CD4-positive, alpha-beta T cell treated with Interleukin-6 for 4 hours (primary cell): ENCODE measurements at regions not wholly inside any gene's neighbourhood (a gene's known extent, or its start where the extent isn't known, plus 50 kb on each side); places are given as distances from the start of the nearest gene placed in this dataset.
"Not testable (repeated sequence)": the region's sequence is repeated elsewhere in the genome, so short reads cannot be mapped to it uniquely, and the experiment has no call there.

Experiments used
- DNase-seq: peaks from one replicate; pipeline ENCODE4 v3.0.0-alpha.2; 2020; ENCODE audit warnings: mixed read lengths

DNA sequence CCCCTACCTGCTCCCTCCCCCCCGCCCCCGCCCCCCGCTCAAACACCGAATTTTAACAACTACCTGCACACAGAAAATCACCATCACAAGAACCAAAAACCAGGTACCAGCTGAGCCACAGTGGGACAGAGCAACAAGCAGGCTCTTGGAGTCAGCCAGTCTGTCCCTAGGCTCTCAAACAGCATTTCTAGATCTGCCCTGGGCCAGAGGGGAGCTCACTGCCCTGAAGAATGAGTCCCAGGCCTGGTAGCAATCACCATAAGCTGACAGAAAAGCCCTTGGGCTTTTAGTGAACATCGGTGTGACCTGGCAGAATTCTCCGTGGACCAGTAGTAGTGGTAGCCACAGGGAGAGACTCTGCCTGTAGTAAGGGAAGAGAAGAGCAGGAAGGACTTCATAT is 58.3 kb downstream of the C11orf87 start:
- DNase-seq = no peak

DNA sequence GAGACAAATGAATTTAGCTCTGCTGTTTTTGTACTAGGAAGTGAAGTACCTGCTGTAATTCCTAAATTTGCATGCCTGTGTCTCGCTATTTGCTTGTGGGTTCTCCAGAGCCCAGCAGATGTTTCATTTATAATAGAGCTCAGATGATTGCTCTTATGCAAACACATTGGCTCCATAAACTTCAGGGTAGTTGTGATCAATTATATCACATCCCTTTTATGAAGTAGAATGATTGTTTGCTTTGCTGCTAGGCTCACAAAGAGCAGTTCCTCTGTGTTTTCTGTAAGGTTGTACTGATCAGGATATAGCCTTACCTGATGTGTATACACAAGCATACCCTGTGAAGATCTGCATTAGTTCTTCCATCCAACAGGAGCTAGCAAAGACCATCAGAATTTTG is 64.1 kb downstream of the C11orf87 start:
- no peak for DNase-seq

DNA sequence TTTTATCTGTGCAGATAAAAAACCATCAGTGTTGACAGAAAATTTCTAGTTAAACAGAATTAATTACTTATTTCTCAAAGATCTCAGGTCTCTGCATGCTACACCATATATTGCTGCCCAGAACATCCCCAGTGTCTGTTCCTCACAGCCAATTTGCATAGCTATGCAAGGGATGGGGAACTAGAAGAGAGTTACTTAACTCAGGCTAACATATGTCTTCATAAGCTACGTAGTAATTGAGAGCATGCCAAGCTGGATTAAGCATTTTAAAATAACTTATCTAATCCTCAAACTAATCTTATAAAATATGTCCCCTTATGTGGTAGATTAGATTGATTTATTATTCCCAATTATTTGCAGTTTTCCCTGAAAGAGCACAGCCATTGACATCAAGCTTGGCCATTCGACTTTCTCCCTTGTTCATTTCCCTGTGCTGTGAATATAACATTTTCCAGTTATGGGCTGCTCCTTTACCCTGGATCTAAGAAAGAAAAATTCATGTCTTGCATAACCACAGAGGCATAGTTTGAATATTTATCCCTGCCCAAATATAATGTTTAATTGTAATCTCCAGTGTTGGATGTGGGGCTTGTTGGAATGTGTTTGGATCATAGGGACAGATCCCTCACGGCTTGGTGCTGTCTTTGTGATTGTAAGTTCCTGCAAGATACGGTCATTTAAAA is 69.1 kb downstream of the C11orf87 start:
- DNase-seq = no peak

DNA sequence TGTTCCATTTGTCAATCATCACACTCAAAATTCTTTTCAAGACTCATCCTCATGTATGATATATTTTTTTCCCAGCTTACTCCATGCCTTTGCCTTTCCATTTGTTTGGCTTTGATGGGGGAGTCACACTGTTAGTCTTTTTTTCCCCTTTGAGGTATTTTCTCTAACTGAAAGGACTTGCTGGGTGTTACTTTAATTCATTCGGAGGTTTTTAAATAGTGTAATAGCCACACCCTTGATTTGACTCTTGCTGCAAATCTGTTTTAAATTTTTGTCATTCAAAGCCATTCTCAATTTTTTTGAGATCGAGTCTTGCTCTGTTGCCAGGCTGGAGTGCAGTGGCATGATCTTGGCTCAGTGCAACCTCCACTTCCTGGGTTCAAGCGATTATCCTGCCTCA is 84.1 kb downstream of the C11orf87 start:
- no peak for DNase-seq

DNA sequence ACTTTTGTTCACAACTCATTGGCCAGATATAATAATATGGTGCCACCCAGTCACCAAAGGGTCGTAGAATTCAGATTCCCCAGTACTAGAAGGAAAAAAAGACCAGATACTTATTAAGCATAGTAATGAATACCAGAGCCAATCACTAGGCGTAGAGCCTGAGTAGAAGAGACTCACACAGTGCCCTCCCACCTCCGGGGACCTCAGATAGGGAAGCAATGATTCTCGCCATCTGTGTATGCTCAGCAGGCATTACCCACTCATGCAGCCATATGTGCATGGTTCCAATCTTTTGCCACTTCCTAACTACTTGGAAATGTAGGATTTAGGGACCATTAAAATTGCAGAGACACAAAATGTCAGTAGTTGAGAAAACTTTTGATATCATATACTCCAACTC is 85.3 kb downstream of the C11orf87 start:
- no peak for DNase-seq

DNA sequence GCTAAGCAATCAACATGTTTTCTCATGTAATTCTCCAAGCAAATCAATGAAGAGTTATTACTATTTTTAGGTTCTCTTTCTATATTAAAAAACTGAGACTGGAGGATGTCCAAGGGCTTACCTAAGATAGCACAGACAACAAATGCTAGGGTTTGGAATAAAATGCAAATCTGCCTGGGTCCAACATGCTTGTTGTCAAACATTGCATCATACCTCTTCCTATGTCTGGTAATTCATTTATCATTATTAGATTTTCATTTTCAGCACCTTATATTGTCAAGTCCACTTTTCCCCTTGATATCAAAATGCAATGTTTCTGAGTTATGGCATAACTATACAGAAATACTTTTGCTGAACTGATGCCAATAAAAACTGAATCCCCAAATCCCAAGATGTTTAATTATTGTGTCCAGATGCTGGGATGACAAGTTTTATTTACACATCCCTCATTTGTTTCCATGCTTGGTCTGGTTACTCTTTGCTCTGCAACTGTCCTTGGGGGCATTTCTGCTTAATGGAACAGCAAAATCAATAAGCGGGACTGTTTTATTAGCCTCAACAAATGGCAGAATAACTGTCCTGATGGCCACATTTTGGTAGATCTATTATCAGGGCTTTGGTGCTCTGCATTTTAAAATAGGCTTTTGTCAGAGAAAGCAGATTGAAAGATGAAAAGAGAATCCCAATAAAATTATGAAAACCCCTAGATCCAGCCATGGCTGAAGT is 86.0 kb downstream of the C11orf87 start:
- DNase-seq = no peak

DNA sequence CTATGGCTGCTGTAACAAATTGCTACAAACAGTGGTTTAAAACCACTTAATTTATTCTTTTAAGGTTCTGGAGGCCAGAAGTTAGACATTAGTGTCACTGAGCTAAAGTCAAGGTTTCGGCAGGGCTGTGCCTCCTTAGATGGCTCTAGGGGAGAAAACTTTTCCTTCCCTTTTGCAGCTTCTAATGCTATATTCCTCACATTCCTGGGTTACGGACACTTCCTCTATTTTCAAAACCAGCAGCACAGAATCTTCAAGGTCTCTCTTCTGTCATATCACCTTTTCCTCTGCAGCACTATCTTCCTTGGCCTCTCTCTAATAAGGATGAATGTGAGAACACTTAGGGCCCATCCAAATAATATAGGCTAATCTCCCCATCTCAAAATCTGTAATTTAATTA is 87.0 kb downstream of the C11orf87 start:
- DNase-seq = no peak

DNA sequence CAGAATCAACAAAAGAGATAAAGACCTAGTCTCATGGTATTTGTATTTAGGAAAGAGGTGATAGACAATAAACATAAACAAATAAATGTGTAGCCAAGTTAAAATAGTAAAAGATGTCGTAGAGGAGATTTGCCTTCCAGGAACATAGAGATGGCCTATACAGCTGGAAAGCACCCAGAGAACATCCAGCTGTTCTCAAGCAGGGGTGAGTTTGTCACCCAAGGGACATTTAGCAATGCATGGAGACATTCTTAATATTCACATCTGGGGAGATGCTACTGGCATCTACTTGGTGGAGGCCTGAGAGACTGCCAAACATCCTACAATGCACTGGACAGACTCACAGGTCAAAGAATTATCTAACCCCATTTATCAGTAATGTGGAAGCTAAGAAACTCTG is 88.3 kb downstream of the C11orf87 start:
- no peak for DNase-seq

DNA sequence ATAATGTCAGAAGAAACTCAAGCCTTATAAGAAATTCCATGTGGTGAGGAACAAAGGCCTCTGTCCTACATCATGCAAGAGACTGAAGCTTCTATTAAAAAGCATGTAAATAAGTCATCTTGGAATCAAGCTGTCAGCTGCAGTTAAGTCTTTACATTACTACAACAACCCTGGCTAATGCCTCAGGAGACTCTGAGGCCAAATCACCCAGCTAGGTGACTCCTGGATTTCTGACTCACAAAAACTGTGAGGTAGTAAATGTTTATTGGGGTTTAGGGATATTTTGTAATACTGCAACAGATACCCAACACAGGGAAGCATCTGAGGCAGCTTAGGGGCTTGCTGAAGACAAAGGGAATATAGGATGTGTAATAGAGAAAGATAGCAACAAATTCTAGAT is 89.6 kb downstream of the C11orf87 start:
- no peak for DNase-seq

DNA sequence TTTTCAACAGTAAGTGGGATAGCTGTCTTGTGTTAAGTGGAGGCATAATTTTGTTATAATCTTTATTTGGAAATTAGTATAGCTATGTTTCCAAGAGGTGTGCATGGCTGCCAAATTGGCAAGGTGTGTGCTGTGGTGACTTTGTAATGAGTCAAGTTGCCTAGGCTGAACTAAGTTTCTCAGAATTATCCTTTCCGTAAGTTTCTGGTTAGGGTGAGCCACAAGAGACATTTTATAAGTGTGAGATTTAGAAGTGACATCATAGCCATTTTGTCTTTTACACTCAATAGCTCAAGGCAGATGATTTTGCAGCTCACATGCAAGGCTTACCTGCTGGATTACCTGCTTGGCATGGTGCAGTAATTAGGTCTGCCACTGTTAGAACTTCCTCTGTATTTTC is 90.3 kb downstream of the C11orf87 start:
- DNase-seq = no peak

DNA sequence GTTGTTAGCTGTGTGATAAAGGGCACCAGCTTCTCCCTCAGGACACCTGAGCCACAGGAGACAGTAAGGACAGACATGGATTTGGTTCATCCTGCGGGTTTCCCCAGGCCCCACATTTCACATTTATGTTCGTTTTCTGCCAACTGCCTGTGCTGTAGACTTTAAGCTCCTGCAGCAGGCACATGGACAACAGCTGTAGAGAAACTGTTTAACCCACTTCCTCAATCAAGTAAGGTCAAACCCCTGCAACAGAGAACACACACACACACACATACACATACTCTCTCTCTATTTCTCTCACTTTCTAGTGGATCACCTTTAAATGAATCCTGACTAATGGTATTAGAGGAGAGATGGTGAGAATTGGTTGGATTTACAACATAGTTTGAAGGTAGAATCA is 90.7 kb downstream of the C11orf87 start:
- DNase-seq = no peak

DNA sequence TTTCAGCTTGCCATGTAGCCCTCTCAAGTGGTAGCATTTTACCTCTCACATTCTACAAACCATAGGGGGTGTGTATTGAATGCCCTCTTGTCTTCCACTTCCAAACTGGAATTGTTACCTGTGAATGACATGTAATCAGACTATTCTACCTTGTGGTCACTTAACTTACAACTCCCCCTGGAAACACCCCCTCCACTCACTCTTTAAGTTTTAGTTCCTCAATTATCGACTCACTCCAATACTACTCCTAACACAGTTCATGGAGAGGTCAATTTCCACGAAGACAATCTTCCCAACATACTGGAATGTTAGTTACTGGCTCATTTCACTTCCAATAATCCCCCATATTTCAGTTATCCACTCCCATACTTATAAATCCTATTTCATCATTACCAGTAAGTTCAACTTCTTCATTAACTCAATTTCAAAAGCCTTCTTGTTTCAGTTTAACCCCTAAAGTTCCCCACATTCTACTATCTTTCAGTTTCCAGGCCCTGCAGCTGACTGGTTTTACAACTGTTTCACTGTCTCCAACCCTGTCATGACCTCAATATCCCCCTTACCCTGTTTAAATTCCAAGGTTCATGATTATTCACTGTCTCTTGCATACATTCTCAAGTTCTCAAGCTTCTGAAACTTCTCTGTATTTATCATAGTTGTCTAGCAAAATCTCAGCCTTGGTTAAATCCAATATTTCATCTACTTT is 92.5 kb downstream of the C11orf87 start:
- no peak for DNase-seq

DNA sequence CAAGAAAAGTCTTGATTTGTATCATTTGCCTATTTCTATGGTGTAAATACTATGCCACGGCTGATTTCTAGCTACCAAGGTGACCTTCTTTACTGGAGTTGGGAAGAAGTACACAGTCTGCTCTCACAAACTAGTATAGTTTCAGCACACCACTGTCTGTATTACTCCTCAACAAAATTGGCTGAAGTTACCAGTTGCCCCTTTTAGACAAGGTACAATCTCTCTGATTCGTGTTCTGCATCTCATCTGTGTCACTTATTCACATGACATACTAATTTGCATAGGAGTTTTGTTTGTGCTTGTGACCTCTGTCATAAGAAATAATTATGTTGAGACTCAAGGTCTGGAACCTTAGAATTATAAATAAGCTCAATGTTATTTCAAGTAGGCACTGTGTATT is 97.3 kb downstream of the C11orf87 start:
- no peak for DNase-seq

DNA sequence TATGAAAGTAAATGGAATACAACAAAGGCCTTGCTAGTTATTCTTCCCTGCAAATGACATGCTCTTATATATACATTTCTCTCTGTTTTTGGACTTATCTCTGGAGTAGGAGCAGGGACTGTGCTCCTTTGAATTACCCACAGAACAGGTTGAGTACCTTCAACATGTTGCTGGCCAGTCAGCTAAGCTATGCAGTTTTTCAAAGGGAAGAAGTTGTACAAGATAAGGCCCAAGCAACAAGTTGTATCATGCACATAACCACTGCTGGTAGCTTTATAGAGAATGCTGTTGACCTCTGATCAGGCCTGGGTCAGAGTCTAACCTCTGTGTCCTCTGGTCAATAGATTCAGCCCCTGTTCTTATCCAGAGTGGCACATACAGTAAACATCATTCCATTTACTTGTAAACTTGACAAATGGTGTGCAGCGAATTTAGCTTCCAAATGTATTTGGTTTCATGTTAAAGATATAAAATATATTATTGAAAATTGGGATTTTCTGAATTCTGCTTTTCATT is 99.6 kb downstream of the C11orf87 start:
- DNase-seq = no peak

DNA sequence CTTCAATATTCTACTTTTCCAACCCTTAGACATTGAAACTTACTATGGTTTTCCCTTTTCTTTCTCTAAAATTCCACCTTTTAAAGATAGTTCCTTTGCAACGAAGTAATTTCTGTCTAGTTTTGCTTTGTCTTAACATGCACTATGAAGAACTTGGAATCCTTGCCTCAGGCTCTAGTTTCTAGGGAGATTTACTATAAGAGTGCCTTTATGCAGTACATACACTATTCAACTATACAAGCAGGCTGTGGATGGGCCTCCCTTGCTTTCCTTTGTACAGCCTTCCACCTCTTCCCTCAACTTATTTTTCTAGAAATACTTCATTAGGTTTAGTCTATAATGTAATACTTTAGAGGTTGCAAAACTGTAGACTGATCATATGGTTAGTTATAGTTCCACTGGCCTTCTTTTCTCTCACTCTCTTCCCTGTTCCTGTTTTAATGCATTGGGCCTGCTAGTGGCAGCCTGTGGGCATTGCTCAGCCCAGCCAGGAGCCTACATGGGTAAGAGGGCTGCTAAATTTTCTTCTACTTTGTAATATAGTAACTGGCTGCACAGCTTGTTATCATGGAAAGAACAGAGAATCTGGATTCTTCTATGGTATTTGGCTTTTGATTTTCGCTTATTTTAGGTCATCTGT is 100.2 kb downstream of the C11orf87 start:
- DNase-seq = no peak

DNA sequence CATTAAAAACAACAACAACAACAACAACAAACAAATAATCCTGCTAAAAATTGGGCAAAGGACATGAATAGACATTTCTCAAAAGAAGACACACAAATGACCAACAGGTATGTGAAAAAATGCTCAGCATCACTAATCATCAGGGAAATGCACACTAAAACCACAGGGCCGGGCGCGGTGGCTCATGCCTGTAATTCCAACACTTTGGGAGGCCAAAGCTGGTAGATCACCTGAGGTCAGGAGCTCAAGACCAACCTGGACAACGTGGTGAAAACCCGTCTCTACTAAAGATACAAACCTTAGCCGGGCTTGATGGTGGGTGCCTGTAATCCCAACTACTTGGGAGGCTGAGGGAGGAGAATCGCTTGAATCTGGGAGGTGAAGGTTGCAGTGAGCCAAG is 103.6 kb downstream of the C11orf87 start:
- not testable (repeated sequence) for DNase-seq

DNA sequence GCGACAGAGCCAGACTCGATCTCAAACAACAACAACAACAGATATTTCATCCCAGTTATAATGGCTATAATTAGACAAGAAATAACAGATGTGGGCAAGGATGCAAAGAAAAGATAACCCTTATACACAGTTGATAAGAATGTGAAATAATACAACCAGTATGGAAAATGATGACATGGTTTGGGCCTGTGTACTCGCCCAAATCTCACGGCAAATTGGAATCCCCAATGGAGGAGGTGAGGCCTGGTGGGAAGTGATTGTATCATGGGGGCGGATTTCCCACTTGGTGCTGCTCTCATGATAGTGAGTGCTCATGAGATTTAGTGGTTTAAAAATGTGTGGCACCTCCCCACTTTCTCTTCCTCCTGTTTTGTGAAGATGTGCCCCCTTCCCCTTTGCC is 104.1 kb downstream of the C11orf87 start:
- no peak for DNase-seq

DNA sequence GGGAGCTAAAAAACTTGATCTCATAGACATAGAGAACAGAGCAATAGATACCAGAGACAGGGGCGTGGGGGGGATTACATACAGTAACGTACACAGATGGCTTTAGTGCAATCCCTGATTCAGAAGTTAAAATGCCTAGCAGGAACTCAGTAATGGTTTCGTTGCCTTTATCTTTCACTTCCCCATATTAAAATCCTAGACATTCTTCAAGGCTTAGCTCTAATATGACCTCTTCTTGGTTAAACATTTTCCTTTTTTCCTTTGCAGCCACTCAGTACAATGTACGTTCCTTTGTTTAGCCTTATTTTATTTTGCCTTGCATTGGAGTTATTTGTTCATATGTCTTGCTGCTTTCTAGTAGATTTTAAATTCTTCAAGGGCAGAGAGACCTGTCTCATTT is 104.9 kb downstream of the C11orf87 start:
- DNase-seq = no peak

DNA sequence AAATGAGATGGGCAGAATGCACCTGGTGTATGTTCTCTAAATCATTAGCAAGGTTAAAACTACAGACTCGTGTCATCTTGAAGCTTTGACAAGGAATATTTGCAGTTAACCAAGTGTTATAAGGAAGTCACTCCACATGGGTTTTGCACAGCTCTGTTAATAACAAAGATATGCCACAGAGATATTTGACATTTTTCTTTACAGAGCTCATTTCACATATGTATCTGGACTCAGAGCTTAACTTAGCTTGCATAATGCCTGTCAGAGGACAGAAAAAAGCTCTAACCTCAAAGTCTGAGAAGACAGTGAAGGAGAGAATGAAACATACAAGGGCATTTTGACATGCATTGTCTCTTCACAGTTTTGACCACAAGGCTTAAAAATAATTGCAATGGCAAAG is 105.5 kb downstream of the C11orf87 start:
- no peak for DNase-seq

DNA sequence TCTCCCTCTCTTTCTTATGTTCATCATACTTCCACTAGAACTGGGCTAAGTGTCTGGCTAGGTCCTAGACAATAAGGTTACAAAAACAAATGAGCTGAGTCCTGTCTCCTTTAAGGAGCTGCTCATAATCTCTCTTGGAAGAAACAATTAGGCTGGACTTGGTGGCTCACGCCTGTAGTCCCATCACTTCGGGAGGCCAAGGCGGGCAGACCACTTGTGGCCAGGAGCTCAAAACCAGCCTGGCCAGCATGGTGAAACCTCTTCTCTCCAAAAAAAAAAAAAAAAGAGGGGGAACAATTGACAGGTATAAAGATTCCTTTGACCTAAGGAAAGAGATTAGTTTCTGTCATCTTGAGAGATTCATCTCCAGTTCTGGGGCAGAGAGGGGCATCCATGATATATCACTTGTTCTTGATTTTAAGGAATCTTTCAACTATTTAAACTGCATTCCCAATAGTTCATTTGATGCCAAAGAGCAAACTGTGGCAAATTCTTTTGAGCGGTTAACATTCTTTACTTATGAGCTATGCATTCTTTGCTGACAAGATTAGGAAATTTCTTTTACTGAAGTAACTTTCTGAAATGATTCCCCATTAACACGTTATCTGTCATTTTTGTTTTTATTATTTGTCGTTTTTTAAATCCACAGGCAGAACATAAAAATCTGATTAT is 125.5 kb downstream of the C11orf87 start:
- no peak for DNase-seq

DNA sequence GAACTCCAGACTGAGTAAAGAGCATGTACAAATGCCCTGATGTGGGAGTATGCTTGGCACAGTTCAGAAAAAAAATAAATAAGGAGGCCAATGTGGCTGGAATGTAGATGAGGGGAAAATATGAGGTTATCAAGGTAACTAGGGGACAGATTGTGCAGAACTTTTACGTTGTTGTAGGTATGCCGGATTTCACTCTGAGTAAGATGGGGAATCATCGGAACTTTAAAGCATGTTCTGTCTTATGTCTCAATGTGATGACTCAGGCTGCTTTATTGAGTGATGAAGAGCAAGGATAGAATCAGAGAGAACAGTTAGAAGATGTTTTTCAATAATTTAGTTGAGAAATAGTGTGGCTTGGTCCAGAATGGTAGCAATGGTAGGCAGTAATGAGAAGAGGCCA is 130.4 kb downstream of the C11orf87 start:
- DNase-seq = no peak

DNA sequence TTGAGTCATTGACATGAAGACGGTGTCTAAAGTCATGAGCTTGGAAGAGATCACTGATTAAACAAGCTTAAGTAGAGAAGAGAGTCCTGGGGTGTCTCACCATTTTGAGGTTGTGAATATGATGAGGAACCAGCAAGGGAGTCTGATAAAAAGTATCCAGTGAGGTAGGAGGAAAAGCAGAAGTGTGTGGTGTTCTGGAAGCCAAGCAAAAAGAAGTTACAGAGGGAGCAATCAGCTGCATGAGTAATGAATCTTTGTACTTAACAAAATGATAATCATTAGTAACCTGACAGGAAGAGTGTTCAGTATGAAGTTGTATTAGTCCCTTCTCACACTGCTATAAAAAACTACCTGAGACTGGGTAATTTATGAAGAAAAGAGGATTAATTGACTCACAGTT is 131.3 kb downstream of the C11orf87 start:
- DNase-seq = no peak

DNA sequence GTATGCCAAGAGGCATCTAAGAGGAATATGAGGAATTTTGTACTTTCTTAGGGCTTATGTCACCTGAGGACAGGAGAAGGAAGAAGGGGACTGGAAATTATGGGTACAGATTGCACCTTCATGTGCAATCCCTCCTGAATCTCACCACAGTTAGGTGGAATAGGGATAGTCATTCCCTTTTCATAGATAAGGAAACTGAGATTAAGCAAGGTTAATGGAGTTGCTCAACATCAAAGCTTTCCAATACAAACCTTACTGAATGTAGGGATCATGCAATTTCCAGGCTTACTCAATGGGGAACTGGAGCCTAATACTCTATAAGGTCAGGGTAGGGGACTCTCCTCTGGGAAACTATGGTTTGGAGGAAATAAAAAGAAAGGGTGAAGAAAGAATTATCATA is 133.0 kb downstream of the C11orf87 start:
- no peak for DNase-seq
